Fibroblast of skin of scalp (primary cell): ENCODE measurements at regions not wholly inside any gene's neighbourhood (a gene's known extent, or its start where the extent isn't known, plus 50 kb on each side); places are given as distances from the start of the nearest gene placed in this dataset.

ENCODE experiments used
- DNase-seq: peaks from one replicate; pipeline ENCODE4 v3.0.0-alpha.2; 2013

GRCh38 chr18:71725256-71725655 lies 818.9 kb downstream of the CBLN2 start:
- no peak for DNase-seq

- no peak for DNase-seq
These were observed 836.1 kb downstream of the CBLN2 start for GRCh38 chr18:71707985-71708500.

GRCh38 chr18:71707400-71707799 lies 836.7 kb downstream of the CBLN2 start:
- DNase-seq, result no peak

- DNase-seq, result no peak
These were observed 854.6 kb downstream of the CBLN2 start for GRCh38 chr18:71689416-71690160.

- DNase-seq, result no peak
These were observed 861.6 kb downstream of the CBLN2 start for GRCh38 chr18:71682591-71682990.

- DNase-seq, result no peak
These were observed 866.0 kb downstream of the CBLN2 start for GRCh38 chr18:71678144-71678543.

- no peak for DNase-seq
These were observed 870.2 kb downstream of the CBLN2 start for GRCh38 chr18:71673954-71674353.

- DNase-seq, result no peak
These were observed 870.6 kb downstream of the CBLN2 start for GRCh38 chr18:71673498-71673897.

- no peak for DNase-seq
These were observed 877.7 kb downstream of the CBLN2 start for GRCh38 chr18:71666481-71666880.

- DNase-seq, result peak; percentile 26
These were observed 879.0 kb downstream of the CBLN2 start for GRCh38 chr18:71665131-71665530.

- no peak for DNase-seq
These were observed 900.3 kb downstream of the CBLN2 start for GRCh38 chr18:71643822-71644221.

GRCh38 chr18:71630696-71631095 lies 913.4 kb downstream of the CBLN2 start:
- no peak for DNase-seq

GRCh38 chr18:71625556-71626090 lies 918.5 kb downstream of the CBLN2 start:
- DNase-seq, result no peak

GRCh38 chr18:71598374-71598773 lies 945.8 kb downstream of the CBLN2 start:
- peak; percentile 34 for DNase-seq

GRCh38 chr18:71597219-71597618 lies 946.9 kb downstream of the CBLN2 start:
- no peak for DNase-seq

- DNase-seq, result no peak
These were observed 960.9 kb downstream of the CBLN2 start for GRCh38 chr18:71583252-71583651.

- no peak for DNase-seq
These were observed 989.5 kb downstream of the CBLN2 start for GRCh38 chr18:71554686-71555085.

GRCh38 chr18:71541643-71542042 lies 1002.5 kb downstream of the CBLN2 start:
- no peak for DNase-seq

- DNase-seq, result no peak
These were observed 1014.3 kb downstream of the CBLN2 start for GRCh38 chr18:71529703-71530303.

GRCh38 chr18:71523483-71524435 lies 1020.4 kb downstream of the CBLN2 start:
- no peak for DNase-seq

- no peak for DNase-seq
These were observed 1038.6 kb downstream of the CBLN2 start for GRCh38 chr18:71505526-71505925.

- DNase-seq, result no peak
These were observed 1040.9 kb downstream of the CBLN2 start for GRCh38 chr18:71503222-71503621.

- peak; percentile 13 for DNase-seq
These were observed 1058.5 kb downstream of the CBLN2 start for GRCh38 chr18:71485611-71486010.
